HepG2 (cell line): ENCODE measurements at regions not wholly inside any gene's neighbourhood (a gene's known extent, or its start where the extent isn't known, plus 50 kb on each side); places are given as distances from the start of the nearest gene placed in this dataset.
A peak's percentile ranks its signal among the peaks of the same experiment; 100 is the strongest.

Experiments
- KDM1A ChIP-seq: IDR thresholded peaks from 2 replicates; pipeline ENCODE4 v1.6.1; 2016; ENCODE audit warnings: missing compliant biosample characterization
- KLF13 ChIP-seq: sonication (generic); formaldehyde crosslinking; IDR thresholded peaks from 2 replicates; pipeline ENCODE4 v1.4.0; 2020; ENCODE audit warnings: mild to moderate bottlenecking, missing genetic modification reagents
- MAFG ChIP-seq: sonication (generic); formaldehyde crosslinking; IDR thresholded peaks from 2 replicates; pipeline ENCODE4 v1.5.1; 2020; ENCODE audit warnings: mild to moderate bottlenecking, missing genetic modification reagents
- MIXL1 ChIP-seq: IDR thresholded peaks from 2 replicates; pipeline ENCODE4 v1.6.1; 2016
- NR2C2 ChIP-seq: sonication (generic); formaldehyde crosslinking; IDR thresholded peaks from 2 replicates; pipeline ENCODE4 v1.4.0; 2020; ENCODE audit warnings: missing genetic modification reagents, mild to moderate bottlenecking, moderate library complexity, borderline replicate concordance
- SALL2 ChIP-seq: sonication (generic); formaldehyde crosslinking; IDR thresholded peaks from 2 replicates; pipeline ENCODE4 v1.8.1; 2023; ENCODE audit warnings: mild to moderate bottlenecking, missing genetic modification reagents, inconsistent platforms
- SNAI1 ChIP-seq: sonication (generic); formaldehyde crosslinking; IDR thresholded peaks from 2 replicates; pipeline ENCODE4 v1.5.0; 2020; ENCODE audit warnings: mild to moderate bottlenecking, missing genetic modification reagents, borderline replicate concordance
- ZBTB20 ChIP-seq: sonication (generic); formaldehyde crosslinking; IDR thresholded peaks from 2 replicates; pipeline ENCODE4 v1.8.1; 2023; ENCODE audit warnings: missing genetic modification reagents, low read depth, mild to moderate bottlenecking, borderline replicate concordance
- ZBTB7B ChIP-seq: sonication (generic); formaldehyde crosslinking; IDR thresholded peaks from 2 replicates; pipeline ENCODE4 v1.4.0; 2020; ENCODE audit warnings: missing genetic modification reagents
- ZNF235 ChIP-seq: sonication (generic); formaldehyde crosslinking; IDR thresholded peaks from 2 replicates; pipeline ENCODE4 v1.8.1; 2023; ENCODE audit warnings: mild to moderate bottlenecking, missing genetic modification reagents, borderline replicate concordance
- ZNF441 ChIP-seq: sonication (generic); formaldehyde crosslinking; IDR thresholded peaks from 2 replicates; pipeline ENCODE4 v1.7.0; 2021; ENCODE audit warnings: missing genetic modification reagents, borderline replicate concordance
- ZSCAN12 ChIP-seq: sonication (generic); formaldehyde crosslinking; IDR thresholded peaks from 2 replicates; pipeline ENCODE4 v1.9.0; 2021; ENCODE audit warnings: mild to moderate bottlenecking, missing genetic modification reagents
- TF ChIP-seq, protein P1 (sequence below): sonication (generic); formaldehyde crosslinking; conservative IDR thresholded peaks from 2 replicates; pipeline ENCODE4 v1.4.0; 2020; ENCODE audit warnings: missing genetic modification reagents
- TF ChIP-seq, protein P2 (sequence below): IDR thresholded peaks from 2 replicates; pipeline ENCODE4 v1.4.0; 2020; ENCODE audit warnings: mild to moderate bottlenecking, missing genetic modification reagents
- TF ChIP-seq, protein P3 (sequence below): sonication (generic); formaldehyde crosslinking; IDR thresholded peaks from 2 replicates; pipeline ENCODE4 v1.4.0; 2020; ENCODE audit warnings: mild to moderate bottlenecking, missing genetic modification reagents, borderline replicate concordance
- TF ChIP-seq, protein P4 (sequence below): IDR thresholded peaks from 2 replicates; pipeline ENCODE4 v1.6.1; 2018; ENCODE audit warnings: missing genetic modification reagents
- TF ChIP-seq, protein P5 (sequence below): sonication (generic); formaldehyde crosslinking; IDR thresholded peaks from 2 replicates; pipeline ENCODE4 v1.8.0; 2022; ENCODE audit warnings: missing genetic modification reagents, mild to moderate bottlenecking, borderline replicate concordance
- TF ChIP-seq, protein P6 (sequence below): sonication (generic); formaldehyde crosslinking; IDR thresholded peaks from 2 replicates; pipeline ENCODE4 v1.4.0; 2020; ENCODE audit warnings: missing genetic modification reagents

DNA sequence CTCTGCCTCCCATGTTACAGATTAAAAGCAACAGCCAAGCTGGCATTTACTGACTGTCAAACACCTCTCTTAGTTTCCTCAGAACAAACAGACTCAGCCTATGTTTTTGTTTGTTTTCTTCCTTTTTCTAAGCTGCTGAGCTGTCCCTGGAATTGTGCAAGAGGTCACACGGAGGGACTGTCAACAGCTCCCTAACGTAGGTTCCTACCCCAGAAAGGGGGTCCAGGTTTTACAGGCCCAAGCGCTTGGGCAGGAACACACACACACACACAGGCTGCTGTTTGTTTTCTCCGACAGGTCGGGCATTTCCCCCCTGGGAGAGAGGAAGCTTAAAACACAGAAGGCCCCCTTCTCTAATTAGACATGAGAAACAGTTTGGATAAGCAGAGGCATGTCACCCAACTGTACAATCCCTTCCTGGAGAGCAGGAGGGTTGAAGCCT, 739.6 kb upstream of the TBX3 start (continued):
- TF ChIP-seq ZBTB7B (peak; percentile 100), ZNF441 (CRISPR knock-in tag) (peak; percentile 74; the same call in 1 of the 2 replicates), ZNF235 (CRISPR knock-in tag) (no peak), ZSCAN12 (CRISPR knock-in tag) (no peak), SALL2 (peak; percentile 83), ZBTB20 (CRISPR knock-in tag) (peak; percentile 92; the same call in 1 of the 2 replicates), KDM1A (CRISPR knock-in tag) (no peak), KLF13 (CRISPR knock-in tag) (no peak), NR2C2 (CRISPR knock-in tag) (peak; percentile 91), MIXL1 (CRISPR knock-in tag) (peak; percentile 94; the same call in 1 of the 2 replicates), SNAI1 (CRISPR knock-in tag) (0 out of 2 replicates have a peak, but pooled peaks have one; percentile 62), MAFG (CRISPR knock-in tag) (no peak)
- TF ChIP-seq, protein P1, sequence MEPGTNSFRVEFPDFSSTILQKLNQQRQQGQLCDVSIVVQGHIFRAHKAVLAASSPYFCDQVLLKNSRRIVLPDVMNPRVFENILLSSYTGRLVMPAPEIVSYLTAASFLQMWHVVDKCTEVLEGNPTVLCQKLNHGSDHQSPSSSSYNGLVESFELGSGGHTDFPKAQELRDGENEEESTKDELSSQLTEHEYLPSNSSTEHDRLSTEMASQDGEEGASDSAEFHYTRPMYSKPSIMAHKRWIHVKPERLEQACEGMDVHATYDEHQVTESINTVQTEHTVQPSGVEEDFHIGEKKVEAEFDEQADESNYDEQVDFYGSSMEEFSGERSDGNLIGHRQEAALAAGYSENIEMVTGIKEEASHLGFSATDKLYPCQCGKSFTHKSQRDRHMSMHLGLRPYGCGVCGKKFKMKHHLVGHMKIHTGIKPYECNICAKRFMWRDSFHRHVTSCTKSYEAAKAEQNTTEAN (CRISPR knock-in tag): peak; percentile 95
- TF ChIP-seq, protein P2, sequence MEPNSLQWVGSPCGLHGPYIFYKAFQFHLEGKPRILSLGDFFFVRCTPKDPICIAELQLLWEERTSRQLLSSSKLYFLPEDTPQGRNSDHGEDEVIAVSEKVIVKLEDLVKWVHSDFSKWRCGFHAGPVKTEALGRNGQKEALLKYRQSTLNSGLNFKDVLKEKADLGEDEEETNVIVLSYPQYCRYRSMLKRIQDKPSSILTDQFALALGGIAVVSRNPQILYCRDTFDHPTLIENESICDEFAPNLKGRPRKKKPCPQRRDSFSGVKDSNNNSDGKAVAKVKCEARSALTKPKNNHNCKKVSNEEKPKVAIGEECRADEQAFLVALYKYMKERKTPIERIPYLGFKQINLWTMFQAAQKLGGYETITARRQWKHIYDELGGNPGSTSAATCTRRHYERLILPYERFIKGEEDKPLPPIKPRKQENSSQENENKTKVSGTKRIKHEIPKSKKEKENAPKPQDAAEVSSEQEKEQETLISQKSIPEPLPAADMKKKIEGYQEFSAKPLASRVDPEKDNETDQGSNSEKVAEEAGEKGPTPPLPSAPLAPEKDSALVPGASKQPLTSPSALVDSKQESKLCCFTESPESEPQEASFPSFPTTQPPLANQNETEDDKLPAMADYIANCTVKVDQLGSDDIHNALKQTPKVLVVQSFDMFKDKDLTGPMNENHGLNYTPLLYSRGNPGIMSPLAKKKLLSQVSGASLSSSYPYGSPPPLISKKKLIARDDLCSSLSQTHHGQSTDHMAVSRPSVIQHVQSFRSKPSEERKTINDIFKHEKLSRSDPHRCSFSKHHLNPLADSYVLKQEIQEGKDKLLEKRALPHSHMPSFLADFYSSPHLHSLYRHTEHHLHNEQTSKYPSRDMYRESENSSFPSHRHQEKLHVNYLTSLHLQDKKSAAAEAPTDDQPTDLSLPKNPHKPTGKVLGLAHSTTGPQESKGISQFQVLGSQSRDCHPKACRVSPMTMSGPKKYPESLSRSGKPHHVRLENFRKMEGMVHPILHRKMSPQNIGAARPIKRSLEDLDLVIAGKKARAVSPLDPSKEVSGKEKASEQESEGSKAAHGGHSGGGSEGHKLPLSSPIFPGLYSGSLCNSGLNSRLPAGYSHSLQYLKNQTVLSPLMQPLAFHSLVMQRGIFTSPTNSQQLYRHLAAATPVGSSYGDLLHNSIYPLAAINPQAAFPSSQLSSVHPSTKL (CRISPR knock-in tag): peak; percentile 99
- TF ChIP-seq, protein P3, sequence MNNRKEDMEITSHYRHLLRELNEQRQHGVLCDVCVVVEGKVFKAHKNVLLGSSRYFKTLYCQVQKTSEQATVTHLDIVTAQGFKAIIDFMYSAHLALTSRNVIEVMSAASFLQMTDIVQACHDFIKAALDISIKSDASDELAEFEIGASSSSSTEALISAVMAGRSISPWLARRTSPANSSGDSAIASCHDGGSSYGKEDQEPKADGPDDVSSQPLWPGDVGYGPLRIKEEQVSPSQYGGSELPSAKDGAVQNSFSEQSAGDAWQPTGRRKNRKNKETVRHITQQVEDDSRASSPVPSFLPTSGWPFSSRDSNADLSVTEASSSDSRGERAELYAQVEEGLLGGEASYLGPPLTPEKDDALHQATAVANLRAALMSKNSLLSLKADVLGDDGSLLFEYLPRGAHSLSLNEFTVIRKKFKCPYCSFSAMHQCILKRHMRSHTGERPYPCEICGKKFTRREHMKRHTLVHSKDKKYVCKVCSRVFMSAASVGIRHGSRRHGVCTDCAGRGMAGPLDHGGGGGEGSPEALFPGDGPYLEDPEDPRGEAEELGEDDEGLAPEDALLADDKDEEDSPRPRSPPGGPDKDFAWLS (CRISPR knock-in tag): peak; percentile 97
- TF ChIP-seq, protein P4, sequence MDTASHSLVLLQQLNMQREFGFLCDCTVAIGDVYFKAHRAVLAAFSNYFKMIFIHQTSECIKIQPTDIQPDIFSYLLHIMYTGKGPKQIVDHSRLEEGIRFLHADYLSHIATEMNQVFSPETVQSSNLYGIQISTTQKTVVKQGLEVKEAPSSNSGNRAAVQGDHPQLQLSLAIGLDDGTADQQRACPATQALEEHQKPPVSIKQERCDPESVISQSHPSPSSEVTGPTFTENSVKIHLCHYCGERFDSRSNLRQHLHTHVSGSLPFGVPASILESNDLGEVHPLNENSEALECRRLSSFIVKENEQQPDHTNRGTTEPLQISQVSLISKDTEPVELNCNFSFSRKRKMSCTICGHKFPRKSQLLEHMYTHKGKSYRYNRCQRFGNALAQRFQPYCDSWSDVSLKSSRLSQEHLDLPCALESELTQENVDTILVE (CRISPR knock-in tag): peak; percentile 88
- TF ChIP-seq, protein P5, sequence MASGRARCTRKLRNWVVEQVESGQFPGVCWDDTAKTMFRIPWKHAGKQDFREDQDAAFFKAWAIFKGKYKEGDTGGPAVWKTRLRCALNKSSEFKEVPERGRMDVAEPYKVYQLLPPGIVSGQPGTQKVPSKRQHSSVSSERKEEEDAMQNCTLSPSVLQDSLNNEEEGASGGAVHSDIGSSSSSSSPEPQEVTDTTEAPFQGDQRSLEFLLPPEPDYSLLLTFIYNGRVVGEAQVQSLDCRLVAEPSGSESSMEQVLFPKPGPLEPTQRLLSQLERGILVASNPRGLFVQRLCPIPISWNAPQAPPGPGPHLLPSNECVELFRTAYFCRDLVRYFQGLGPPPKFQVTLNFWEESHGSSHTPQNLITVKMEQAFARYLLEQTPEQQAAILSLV: peak; percentile 37; the same call in 1 of the 2 replicates
- TF ChIP-seq, protein P6, sequence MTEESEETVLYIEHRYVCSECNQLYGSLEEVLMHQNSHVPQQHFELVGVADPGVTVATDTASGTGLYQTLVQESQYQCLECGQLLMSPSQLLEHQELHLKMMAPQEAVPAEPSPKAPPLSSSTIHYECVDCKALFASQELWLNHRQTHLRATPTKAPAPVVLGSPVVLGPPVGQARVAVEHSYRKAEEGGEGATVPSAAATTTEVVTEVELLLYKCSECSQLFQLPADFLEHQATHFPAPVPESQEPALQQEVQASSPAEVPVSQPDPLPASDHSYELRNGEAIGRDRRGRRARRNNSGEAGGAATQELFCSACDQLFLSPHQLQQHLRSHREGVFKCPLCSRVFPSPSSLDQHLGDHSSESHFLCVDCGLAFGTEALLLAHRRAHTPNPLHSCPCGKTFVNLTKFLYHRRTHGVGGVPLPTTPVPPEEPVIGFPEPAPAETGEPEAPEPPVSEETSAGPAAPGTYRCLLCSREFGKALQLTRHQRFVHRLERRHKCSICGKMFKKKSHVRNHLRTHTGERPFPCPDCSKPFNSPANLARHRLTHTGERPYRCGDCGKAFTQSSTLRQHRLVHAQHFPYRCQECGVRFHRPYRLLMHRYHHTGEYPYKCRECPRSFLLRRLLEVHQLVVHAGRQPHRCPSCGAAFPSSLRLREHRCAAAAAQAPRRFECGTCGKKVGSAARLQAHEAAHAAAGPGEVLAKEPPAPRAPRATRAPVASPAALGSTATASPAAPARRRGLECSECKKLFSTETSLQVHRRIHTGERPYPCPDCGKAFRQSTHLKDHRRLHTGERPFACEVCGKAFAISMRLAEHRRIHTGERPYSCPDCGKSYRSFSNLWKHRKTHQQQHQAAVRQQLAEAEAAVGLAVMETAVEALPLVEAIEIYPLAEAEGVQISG (CRISPR knock-in tag): peak; percentile 90
